Nucleus accumbens (tissue), 56 donors: ENCODE measurements at regions not wholly inside any gene's neighbourhood (a gene's known extent, or its start where the extent isn't known, plus 50 kb on each side); places are given as distances from the start of the nearest gene placed in this dataset.
"Not testable (repeated sequence)": the region's sequence is repeated elsewhere in the genome, so short reads cannot be mapped to it uniquely, and the experiment has no call there.

Experiments
- DNase-seq, 56 donors: peaks; one replicate each; lab custom pipeline; 2025; lab: John Stamatoyannopoulos, UW

DNA sequence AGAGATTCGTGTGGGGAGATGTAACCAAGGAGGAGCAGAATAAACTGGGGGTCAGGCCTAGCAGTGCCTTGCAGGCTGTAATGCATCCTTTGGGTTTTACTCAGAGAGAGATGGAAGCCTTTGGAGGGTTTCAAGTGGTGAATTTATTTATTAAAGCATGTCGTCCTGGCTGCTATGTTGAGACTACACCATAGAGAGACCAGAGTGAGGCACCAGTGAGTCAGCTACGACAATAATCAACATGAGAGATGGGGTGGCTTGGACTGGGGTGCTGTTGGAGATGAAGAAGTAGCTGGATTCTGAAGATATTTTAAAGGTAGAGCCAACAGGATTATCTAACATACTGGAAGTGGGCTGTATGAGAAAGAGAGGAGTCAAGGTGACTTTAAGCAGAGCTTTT lies 335.3 kb upstream of the ARHGEF26 start:
- DNase-seq: no peak

DNA sequence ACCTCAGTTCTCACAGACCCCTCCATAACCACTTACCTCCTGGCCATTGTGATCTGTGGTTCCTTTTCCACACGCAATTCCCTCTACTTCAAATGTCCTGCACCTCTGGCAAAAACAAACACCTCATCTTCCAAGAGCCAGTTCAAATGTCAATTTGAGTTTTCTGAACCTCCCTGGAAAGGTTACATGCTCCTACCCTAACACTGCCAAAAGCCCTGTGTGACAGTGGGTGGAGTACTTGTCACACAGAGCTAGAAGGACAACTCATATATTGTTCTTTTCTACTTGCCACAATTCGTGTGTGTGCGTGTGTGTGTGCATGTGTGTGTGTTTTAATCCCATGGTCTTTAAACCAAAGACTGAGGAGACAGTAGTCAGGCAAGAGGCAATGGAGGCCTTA lies 331.8 kb upstream of the ARHGEF26 start:
- DNase-seq: no peak

DNA sequence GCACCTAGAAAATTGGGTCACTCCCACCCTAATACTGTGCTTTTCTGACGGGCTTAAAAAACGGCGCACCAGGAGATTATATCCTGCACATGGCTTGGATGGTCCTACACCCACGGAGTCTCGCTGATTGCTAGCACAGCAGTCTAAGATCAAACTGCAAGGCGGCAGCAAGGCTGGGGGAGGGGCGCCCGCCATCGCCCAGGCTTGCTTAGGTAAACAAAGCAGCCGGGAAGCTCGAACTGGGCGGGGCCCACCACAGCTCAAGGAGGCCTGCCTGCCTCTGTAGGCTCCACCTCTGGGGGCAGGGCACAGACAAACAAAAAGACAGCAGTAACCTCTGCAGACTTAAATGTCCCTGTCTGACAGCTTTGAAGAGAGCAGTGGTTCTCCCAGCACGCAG lies 324.1 kb upstream of the ARHGEF26 start:
- not testable (repeated sequence) for DNase-seq

DNA sequence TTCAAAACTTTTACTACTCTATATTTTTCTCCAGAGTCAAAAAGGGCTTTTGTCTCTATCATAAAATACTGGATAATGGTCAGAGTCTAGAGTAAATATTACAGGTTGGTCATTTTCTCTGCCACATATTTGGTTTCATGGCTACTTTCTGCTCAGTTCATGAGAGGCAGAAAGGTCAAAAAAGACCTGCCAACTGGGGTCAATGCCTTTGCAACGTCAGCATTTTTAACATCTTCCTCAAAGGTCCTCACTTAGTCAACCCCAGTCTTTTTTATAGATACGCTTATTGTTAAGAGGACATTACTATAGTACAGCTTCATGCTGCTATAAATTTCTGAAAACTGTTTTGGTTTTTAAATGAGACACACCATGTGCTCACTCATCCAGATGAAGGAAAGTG lies 312.1 kb upstream of the ARHGEF26 start:
- DNase-seq: no peak

DNA sequence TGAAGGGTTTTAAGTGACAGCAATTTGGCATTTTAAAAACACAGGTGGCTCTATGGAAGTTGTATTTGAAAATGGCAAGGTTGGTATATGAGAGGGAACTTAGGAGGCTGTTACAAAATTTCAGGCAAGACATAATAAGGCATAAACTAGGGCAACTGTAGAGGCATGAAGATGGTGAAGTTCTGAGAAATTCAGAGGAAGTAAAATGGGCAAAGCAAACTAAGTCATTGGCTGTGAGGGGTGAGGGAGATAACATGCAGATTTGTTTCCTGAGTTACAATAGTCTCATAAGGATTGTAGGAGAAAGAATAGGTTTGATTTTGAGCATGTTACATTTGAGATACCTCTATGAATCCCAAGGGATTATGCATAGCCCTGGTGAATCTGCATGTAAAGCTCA lies 302.9 kb upstream of the ARHGEF26 start:
- no peak for DNase-seq

DNA sequence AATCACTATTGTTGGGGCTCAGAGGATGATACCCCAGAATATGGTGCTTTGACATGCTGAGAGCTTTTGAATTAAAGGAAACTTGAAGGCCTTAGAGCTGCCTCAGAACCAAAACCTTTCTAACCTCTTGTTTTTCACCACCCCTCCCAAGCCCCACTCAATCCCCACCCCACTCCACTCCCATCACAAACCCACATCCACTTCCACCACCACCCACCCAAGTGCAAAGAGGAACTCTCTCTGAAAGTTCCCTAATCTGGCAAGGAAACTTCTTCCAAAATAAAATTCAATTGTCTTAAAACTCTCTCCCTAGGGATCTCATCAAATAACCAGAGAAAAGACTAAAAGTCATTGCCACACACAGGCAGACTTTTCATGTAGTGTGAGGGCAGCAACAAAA lies 301.2 kb upstream of the ARHGEF26 start:
- DNase-seq: no peak

DNA sequence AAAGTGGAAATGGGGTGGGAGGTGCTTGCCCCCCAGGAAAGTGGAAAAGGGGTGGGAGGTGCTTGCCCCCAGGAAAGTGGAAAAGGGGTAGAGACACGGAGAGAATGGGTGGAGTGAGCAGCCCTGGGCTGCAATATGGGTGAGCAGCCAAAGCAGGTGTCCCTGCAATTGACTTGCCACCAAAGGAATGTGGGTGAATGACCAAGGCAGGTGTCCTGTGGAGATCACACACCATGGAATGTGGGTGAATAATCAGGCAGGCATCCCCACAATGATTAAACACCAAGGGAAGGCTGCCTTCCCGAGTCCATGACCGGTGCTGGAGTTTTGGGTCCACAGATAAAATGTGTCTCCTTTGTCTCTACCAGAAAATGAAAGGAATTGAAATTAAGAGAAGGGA lies 292.8 kb upstream of the ARHGEF26 start:
- DNase-seq: not testable (repeated sequence)

DNA sequence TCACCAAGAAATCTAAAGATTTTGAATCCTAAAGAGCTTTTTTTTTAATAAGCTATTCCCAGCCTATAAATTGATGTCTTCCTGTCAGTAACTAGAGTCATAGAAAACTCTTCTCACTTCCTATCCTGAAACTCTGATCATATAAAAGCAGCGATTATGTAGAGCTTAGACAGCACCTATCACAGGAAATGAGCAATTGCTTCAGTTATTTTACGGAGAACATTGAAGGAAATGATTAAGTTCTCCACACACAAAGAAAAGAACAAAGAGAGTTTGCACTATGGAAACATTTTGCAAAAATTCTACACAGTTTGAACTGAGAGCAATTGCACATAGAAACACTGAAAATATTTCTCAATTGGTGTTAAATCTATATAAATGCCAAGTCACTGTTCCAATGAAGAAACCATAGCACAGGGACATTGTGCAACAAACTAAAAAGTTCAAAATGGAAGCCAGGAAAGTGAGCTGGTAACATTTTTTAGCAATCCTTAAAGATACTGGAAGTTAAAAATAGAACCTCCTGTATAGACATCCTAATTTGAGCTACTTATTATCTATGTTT lies 291.5 kb upstream of the ARHGEF26 start:
- DNase-seq: no peak

DNA sequence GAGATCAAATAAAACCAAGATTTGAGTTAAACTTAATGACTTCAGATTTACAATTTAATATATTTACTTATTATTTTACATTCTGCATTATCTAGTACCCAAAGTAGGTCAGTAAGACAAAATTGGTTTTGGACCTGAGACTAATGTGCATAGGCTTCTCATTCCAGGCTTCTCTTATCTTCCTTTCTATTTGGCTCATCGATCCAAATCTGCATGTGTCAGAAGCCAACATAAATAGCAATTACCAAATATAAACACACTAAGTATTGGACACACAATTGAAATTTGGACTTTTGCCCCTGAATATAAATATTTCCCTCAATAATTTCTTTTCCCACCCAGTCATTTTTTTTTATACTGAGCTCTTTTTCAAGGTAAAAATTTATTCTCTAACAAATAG lies 290.6 kb upstream of the ARHGEF26 start:
- no peak for DNase-seq

DNA sequence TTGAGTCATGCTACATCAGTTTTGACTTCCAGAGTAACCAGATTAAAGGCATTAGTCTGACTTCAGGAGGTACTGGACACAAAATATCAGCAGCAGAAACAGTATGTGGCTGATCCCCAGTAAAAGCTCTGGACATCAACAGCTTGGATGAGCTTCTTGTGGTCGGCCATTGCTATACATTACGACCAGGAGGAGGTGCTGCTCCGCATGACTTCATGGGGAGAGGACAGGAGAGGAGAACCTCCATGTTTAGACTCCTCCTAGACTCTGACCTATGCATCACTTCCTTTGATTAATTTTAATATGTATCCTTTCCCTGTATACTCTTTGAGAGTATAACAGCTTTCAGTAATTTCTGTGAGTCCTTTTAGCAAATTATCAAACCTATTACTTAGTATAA lies 285.6 kb upstream of the ARHGEF26 start:
- no peak for DNase-seq

DNA sequence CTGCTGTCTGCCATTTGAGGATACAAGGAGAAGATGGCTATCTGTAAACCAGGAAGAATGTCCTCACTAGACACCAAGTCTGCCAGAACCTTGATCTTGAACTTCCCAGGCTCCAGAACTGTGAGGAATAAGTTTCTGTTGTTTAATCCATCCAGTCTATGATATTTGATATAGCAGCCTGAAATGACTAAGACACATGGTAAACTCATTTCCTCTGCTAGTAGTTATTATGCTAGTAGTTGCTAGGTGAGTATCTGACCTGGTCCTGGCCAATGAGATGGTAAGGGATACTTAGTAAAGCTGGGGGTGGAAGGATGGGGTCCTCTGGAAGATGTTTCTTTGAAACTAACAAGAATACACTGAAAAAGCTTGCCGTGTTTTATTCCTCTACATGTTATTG lies 280.7 kb upstream of the ARHGEF26 start:
- no peak for DNase-seq

DNA sequence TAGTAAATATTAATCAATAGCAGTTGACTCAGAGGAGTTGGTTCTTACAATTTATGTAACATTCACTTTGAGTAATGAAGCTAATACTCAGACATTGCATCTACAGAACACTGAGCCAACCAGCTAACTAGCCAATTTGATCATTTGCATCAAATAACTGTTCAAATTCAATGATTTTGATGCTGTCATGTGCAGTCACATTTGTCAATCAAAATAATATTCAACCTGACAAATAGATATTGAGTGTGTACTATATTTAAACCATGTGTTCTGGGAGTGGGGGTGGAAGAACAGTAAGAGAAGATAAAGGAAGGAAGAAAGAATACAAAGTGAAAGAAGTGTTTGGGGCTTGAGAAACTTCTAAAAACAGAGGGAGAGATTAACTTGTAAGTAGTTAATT lies 277.2 kb upstream of the ARHGEF26 start:
- no peak for DNase-seq

DNA sequence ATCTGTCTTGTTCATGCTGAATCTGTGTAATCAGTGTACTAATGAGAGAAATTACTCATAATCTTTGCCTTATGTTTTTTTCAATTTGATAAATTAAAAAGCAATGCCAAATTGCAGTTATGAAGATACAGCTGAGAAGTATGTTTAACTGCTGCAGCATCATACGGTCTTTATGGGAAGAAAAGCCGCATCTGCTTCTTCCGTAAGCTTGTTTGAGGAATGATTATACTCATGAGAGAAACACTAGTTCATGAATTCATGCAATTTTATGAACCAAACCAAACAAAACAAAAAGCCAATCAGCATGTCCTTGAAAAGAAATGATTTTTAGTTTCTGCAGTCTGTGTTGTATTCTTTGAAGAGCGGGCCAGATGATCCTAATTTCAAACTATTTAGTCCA lies 275.9 kb upstream of the ARHGEF26 start:
- no peak for DNase-seq

DNA sequence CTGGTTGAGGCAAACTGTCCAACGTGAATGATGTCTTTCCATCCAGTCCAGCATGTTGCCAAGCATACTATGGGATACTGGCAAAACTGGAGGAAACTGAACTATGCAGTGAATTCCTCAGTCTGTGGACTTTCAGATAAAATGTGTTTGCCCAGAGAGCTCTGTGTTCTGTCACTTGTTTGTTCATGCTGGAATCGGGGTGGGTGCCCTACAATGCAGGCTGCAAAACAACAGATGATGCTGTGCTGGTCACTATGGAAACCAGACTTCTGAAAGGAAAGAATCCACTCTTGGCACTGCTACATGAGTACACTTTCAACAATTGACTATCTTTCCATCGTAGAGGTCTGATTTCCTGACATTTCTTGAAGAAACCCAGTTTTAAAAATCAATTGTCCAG lies 272.5 kb upstream of the ARHGEF26 start:
- DNase-seq: peak in 1 of 56 donors; percentile 0

DNA sequence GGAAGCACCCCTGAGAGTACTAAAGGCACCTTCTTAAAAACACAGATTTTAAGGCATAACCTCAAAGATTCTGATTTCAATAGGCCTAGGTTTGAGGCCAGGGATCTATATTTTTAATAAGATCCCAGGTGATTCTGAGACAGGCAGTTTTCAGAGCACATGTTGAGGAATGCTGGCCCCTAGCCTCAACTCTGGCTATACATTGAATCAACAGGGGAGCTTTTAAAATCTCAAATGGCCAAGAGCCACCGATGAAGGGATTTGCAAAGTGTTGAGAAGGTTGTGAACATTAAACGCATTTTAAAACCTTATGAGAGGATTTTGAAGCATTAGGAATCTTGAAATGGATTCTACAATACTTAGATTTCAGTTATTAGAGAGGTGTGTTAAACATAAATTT lies 268.8 kb upstream of the ARHGEF26 start:
- DNase-seq: no peak

DNA sequence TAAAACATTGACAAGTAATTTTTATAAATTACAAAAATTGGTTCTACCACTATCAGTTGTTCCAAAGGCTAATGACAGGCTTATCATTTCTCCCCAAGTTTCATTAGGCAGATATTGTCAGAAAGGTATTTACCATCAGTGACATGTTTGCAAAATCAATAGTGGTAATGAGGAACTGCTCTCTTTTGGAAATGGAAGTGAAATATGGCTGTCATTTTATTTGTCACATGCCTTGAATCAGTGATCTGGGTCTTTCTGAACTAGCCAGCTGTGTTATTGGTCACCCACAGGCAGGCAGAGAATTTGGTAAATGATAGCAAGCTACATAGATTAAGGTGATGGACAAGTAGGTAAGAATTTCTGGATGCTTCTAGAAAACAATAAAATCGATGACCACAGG lies 268.0 kb upstream of the ARHGEF26 start:
- DNase-seq: no peak

DNA sequence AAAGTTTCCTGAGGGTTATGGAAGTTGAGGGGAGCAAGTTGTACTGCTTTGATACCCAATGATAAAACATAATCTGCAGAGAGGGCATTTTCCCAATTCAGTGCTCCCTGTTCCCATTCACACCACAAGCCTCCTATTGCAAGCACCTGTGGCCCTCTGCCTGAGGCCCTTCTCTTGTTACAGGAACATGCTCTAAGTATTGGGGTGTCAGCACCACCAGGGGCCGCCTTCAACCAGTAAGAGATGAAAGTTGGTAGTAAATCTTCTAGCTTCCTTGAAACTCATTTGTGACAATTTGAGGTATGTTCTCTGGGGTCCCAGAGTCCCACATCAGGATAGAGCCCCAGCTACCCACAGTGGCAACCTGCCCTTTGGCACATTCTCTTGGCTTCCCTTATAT lies 265.4 kb upstream of the ARHGEF26 start:
- DNase-seq: no peak

DNA sequence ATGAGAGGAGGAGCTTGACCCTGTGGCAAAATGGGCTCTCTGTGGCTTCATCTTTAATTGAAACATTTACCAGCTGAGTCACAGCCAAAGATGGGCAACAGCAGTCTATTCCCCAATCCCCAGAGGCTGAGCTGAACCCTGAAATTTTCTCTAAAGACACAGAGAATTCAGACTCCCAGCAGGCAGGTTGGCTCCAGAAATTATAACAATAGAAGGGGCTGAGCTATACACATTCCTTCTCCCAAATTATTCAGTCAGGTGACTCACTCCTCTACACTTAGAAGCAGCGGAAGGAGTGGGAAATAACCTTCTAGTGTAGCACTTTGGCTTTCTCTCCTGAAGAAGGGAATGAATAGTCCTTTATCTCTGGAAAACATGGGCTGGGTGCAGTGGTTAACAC lies 264.3 kb upstream of the ARHGEF26 start:
- no peak for DNase-seq

DNA sequence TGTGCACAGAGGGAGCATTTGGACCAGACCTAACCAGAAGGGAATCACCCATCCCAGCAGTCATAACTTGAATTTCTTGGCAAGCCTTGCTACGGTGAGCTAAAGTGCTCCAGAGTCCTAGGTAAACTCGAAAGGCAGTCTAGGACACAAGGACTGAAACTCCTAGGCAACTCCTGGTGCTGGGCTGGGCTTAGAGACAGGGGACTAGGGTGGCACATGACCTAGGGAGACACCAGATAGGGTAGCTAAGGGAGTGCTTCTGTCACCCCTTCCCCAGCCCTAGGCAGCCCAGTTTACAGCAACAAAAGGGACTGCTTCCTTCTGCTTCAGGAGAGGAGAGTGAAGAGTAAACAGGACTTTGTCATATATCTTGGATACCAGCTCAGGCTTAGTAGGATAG lies 256.4 kb upstream of the ARHGEF26 start:
- DNase-seq: no peak

DNA sequence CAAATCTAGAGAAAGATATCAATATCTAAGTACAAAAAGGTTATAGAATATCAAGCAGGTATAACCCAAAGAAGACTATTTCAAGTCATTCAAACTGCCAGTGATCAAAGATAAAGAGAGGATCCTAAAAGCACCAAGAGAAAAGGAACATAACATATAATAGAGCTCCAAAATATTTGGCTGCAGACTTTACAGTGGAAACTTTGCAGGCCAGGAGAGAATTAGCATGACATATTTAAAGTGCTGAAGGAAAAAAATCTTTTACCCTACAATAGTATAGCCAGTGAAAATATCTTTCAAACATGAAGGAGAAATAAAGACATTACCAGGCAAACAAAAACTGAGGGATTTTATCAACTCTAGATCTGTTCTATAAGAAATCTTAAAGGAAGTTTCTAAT lies 254.3 kb upstream of the ARHGEF26 start:
- DNase-seq: no peak

DNA sequence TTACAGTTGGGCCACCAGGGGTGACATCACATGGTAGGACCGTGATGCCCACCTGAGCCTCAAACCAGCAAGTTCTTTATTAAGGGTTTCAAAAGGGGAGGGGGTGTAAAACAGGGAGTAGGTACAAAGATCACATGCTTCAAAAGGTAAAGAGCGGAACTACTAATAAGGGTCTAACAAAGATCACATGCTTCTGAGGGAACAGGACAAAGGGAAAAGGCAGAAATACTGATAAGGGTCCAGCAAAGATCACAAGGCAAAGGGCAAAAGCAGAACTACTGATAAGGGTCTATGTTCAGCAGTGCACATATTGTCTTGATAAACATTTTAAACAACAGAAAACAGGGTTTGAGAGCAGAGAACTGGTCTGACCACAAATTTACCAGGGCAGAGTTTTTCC lies 246.8 kb upstream of the ARHGEF26 start:
- not testable (repeated sequence) for DNase-seq

DNA sequence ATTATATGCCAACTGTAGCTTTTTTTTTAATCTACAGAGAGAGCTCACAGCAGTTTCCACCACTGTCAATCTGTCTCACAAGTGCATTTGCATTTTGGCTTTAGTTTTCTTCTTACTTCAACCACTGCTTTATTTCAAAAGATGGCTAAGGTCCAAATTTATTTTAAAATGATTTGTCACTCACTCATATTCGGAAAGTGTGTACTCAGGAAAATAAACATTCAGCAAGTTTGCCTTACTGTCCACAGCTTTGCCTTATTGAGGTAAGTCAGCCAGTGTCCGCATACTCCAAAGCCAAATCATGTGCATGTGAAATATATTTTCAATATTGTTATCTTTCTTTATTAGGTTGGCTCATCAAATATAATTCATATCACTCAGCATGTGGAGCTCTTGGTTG lies 240.7 kb upstream of the ARHGEF26 start:
- no peak for DNase-seq

DNA sequence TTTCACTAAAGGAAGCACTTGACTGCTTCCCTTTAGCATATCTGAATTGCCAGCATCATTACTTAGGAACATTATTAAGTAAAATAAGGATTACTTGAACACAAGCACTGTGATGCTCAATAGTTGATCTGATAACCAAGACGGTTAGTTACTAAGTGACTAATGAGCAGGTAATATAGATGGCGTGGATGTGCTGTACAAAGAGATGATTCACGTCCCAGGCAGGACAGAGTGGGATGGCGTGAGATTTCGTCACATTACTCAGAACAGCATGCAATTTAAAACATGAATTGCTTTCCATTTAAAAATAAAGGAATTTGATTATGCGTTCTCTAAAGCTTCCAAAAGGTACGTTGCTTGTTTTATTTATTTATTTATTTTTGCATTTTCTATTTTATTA lies 240.0 kb upstream of the ARHGEF26 start:
- peak in 3 of 56 donors; percentile 0 to 7 (median 5) for DNase-seq
